DND-41 (cell line): ENCODE measurements at regions not wholly inside any gene's neighbourhood (a gene's known extent, or its start where the extent isn't known, plus 50 kb on each side); places are given as distances from the start of the nearest gene placed in this dataset.

ENCODE experiments used
- ATAC-seq: fragments of 200-7000 bp; cut with Tn5 transposase; 3 replicates; pipeline ENCODE4 v1.9.1; 2021; ENCODE audit warnings: low read depth; ENCODE audit not compliant: insufficient read depth
- DNase-seq: peaks from one replicate; pipeline ENCODE4 v3.0.0-alpha.2; 2020
- H2AFZ ChIP-seq: 2 replicates; pipeline ENCODE4 v1.6.0; 2012; ENCODE audit warnings: low read depth, low read length
- H3K27ac ChIP-seq: 2 replicates; pipeline ENCODE4 v1.5.1; 2012; ENCODE audit warnings: low read length, inconsistent platforms
- H3K27me3 ChIP-seq: fragments of 200-600 bp; sonication (generic); 2 replicates; pipeline ENCODE4 v1.6.0; 2012; ENCODE audit warnings: low read length, mild to moderate bottlenecking, inconsistent platforms; ENCODE audit not compliant: insufficient read depth, poor library complexity
- H3K36me3 ChIP-seq: 2 replicates; pipeline ENCODE4 v1.5.1; 2012; ENCODE audit warnings: low read length, inconsistent platforms; ENCODE audit not compliant: insufficient read depth
- H3K4me1 ChIP-seq: 2 replicates; pipeline ENCODE4 v1.5.1; 2012; ENCODE audit warnings: mild to moderate bottlenecking, low read length; ENCODE audit not compliant: insufficient read depth
- H3K4me2 ChIP-seq: 2 replicates; pipeline ENCODE4 v1.6.0; 2012; ENCODE audit warnings: mild to moderate bottlenecking, moderate library complexity, low read length, inconsistent platforms; ENCODE audit not compliant: insufficient read depth
- H3K4me3 ChIP-seq, 2 experiments: fragments of 200-600 bp in 1 of 2; shearing (Covaris generic) in 1 of 2; 2 replicates each; pipeline ENCODE4 v1.5.1; 2012 to 2016; ENCODE audit warnings: inconsistent platforms in 2 of 2, low read length in 2 of 2, mild to moderate bottlenecking in 2 of 2, low read depth in 1 of 2, moderate library complexity in 1 of 2
- H3K79me2 ChIP-seq: 2 replicates; pipeline ENCODE4 v1.6.0; 2012; ENCODE audit warnings: low read length, inconsistent platforms; ENCODE audit not compliant: insufficient read depth
- H3K9ac ChIP-seq: 2 replicates; pipeline ENCODE4 v1.6.0; 2012; ENCODE audit warnings: low read depth, mild to moderate bottlenecking, inconsistent platforms, low read length, moderate library complexity
- H3K9me3 ChIP-seq: 2 replicates; pipeline ENCODE4 v1.5.1; 2012; ENCODE audit warnings: low read length, moderate library complexity, mild to moderate bottlenecking, inconsistent platforms; ENCODE audit not compliant: insufficient read depth, severe bottlenecking
- H4K20me1 ChIP-seq: 2 replicates; pipeline ENCODE4 v1.6.0; 2012; ENCODE audit warnings: low read length; ENCODE audit not compliant: insufficient read depth
- EZH2 ChIP-seq: IDR thresholded peaks from 3 replicates; pipeline ENCODE4 v1.6.1; 2012; ENCODE audit warnings: borderline replicate concordance, low read depth, mild to moderate bottlenecking, moderate library complexity, low read length, inconsistent platforms; ENCODE audit not compliant: severe bottlenecking
- TF ChIP-seq, protein P1 (sequence below): IDR thresholded peaks from 2 replicates; pipeline ENCODE4 v1.5.1; 2012; ENCODE audit warnings: borderline replicate concordance, low read length, moderate library complexity, mild to moderate bottlenecking; ENCODE audit not compliant: poor library complexity, severe bottlenecking; ENCODE audit errors: extremely low read depth

DNA sequence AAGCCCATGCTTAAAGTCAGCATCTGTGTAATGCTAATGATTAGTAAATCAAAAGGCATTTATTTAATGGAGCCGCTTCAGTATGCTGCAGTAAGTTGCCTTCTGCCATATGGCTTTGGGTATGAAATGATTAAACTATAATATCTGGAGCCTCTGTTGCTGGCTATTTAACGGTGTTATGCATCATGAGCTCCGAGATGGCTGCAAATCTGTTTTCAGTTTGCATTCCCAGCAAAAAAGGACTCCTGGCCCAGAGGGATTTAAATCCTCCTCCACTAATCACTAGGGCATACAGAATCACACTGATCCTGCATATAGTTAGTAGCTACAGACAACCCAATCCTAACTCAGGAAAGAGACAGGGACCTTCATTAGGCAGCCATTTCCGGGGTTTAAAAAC lies 171.5 kb upstream of the EEA1 start:
- no peak overlapping the region for H3K4me3 ChIP-seq

DNA sequence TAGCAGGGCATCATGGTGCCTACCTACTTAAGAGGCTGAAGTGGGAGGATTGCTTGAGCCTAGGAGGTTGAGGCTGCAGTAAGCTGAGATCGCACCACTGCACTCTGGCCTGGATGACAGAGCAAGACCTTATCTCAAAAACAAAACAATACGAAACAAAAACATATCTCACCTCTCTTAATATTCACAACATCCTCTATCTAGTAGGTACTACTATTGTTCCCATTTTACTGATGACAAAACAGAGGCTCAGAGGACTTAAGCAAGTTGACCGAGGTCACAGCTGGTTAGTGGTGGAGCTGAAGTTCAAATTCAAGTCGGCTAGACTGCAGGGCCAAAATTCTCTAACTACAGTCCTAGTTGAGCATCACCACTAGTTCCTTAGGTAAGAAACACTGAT lies 172.3 kb upstream of the EEA1 start:
- ATAC-seq, result no peak
- Histone ChIP-seq H3K4me3 (no peak overlapping the region), H3K36me3 (no peaks in the 10 kb centered on the region), H4K20me1 (no peaks in the 10 kb centered on the region), H3K9me3 (no peaks in the 10 kb centered on the region), H2AFZ (no peak overlapping the region), H3K4me2 (no peak overlapping the region), H3K79me2 (no peaks in the 10 kb centered on the region), H3K9ac (no peak overlapping the region), H3K27ac (no peak overlapping the region), H3K4me1 (no peaks in the 10 kb centered on the region), H3K27me3 (no peaks in the 10 kb centered on the region)
- TF ChIP-seq, protein P1, sequence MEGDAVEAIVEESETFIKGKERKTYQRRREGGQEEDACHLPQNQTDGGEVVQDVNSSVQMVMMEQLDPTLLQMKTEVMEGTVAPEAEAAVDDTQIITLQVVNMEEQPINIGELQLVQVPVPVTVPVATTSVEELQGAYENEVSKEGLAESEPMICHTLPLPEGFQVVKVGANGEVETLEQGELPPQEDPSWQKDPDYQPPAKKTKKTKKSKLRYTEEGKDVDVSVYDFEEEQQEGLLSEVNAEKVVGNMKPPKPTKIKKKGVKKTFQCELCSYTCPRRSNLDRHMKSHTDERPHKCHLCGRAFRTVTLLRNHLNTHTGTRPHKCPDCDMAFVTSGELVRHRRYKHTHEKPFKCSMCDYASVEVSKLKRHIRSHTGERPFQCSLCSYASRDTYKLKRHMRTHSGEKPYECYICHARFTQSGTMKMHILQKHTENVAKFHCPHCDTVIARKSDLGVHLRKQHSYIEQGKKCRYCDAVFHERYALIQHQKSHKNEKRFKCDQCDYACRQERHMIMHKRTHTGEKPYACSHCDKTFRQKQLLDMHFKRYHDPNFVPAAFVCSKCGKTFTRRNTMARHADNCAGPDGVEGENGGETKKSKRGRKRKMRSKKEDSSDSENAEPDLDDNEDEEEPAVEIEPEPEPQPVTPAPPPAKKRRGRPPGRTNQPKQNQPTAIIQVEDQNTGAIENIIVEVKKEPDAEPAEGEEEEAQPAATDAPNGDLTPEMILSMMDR, result no peak
- no peak for TF ChIP-seq EZH2
- DNase-seq, result no peak

More for the DNA sequence above, 171.5 kb upstream of the EEA1 start:
- Histone ChIP-seq H3K9ac (no peak overlapping the region), H4K20me1 (no peaks in the 10 kb centered on the region), H3K9me3 (no peaks in the 10 kb centered on the region), H3K27me3 (no peaks in the 10 kb centered on the region), H3K4me2 (no peak overlapping the region), H3K79me2 (no peaks in the 10 kb centered on the region), H2AFZ (no peak overlapping the region), H3K27ac (no peak overlapping the region), H3K4me1 (no peaks in the 10 kb centered on the region), H3K36me3 (no peaks in the 10 kb centered on the region)
- no peak for ATAC-seq
- no peak for TF ChIP-seq EZH2
- TF ChIP-seq, protein P1, result no peak
- no peak for DNase-seq

DNA sequence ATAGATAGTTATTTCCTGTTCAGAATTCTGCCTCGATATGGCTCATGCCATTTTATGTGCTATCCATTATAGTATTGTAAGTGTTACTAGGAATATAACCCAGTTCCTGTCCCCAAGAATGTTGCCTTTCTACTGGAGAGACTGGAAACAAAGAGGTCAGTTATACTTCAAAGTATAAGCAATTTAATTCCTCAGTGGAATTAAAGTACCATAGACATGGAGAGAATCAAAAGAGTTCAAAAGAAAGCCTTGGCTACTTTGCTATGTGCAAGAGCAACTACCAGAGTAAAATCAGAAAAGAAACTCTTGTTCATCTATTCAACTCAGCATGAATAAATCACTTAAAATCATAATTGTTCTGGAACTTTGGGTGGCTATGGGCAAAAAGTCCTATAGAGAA lies 173.2 kb upstream of the EEA1 start:
- H3K79me2 ChIP-seq, result no peaks in the 10 kb centered on the region
- H3K27ac ChIP-seq, result no peak overlapping the region
- H3K27me3 ChIP-seq, result no peaks in the 10 kb centered on the region
- H2AFZ ChIP-seq, result no peak overlapping the region
- no peaks in the 10 kb centered on the region for H3K9me3 ChIP-seq
- H3K36me3 ChIP-seq, result no peaks in the 10 kb centered on the region
- no peak overlapping the region for H3K4me2 ChIP-seq
- no peak for TF ChIP-seq EZH2
- TF ChIP-seq, protein P1, result no peak
- no peak for DNase-seq
- no peak overlapping the region for H3K9ac ChIP-seq
- H3K4me1 ChIP-seq, result no peaks in the 10 kb centered on the region
- no peaks in the 10 kb centered on the region for H4K20me1 ChIP-seq
- no peak for ATAC-seq
- H3K4me3 ChIP-seq, result no peak overlapping the region

DNA sequence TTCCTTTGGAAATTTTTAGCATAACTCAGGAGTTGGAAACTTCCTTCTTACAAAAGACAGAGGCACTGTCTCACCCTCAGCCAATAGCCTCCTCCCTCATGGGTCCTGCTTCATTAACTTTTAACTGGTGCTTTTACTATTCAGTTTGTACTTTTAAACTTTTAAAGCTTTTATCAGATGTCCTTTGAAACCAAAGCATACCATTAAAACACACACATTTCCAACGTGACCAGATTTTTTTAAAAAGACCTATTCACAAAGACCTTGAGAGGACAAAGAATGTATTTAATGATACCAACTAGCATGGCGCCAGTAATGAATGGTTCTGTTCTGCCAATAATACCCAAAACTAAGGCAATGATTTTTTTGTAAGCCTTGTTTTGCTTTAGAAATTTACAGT lies 173.6 kb upstream of the EEA1 start:
- Histone ChIP-seq H4K20me1 (no peaks in the 10 kb centered on the region), H3K9ac (no peak overlapping the region), H3K9me3 (no peaks in the 10 kb centered on the region), H3K4me2 (no peak overlapping the region), H3K27ac (no peak overlapping the region), H3K4me1 (no peaks in the 10 kb centered on the region), H3K27me3 (no peaks in the 10 kb centered on the region), H3K36me3 (no peaks in the 10 kb centered on the region), H3K4me3 (no peak overlapping the region), H2AFZ (no peak overlapping the region), H3K79me2 (no peaks in the 10 kb centered on the region)
- DNase-seq, result no peak
- TF ChIP-seq, protein P1, result no peak
- TF ChIP-seq EZH2, result no peak
- ATAC-seq, result no peak
